Spleen (tissue), 11 donors: ENCODE measurements at regions not wholly inside any gene's neighbourhood (a gene's known extent, or its start where the extent isn't known, plus 50 kb on each side); places are given as distances from the start of the nearest gene placed in this dataset.

Experiments used
- DNase-seq: peaks from one replicate; pipeline ENCODE4 v3.0.0-alpha.2; 2020
- H3K27ac ChIP-seq, 8 donors: fragments of 200-600 bp; sonication (generic) in 7 of 8; 1 replicate in 4 of 8; 2 replicates in 4 of 8; pipeline versions ENCODE4 v1.5.0 to v1.8.0; 2016 to 2021; ENCODE audit warnings: inconsistent platforms in 4 of 8, mild to moderate bottlenecking in 4 of 8, moderate library complexity in 1 of 8
- H3K27me3 ChIP-seq, 7 donors: fragments of 200-600 bp; sonication (generic) in 6 of 7; replicated peaks in 1 of 7; 1 replicate in 4 of 7; 2 replicates in 3 of 7; pipeline versions ENCODE4 v1.5.0 to v1.8.0; 2016 to 2021; ENCODE audit warnings: inconsistent platforms in 3 of 7, mild to moderate bottlenecking in 1 of 7
- H3K36me3 ChIP-seq, 6 donors: fragments of 200-600 bp; sonication (generic) in 5 of 6; 1 replicate in 4 of 6; 2 replicates in 2 of 6; pipeline versions ENCODE4 v1.5.0 to v1.8.0; 2016 to 2021; ENCODE audit warnings: inconsistent platforms in 2 of 6
- H3K4me1 ChIP-seq, 6 donors: fragments of 200-600 bp; sonication (generic) in 5 of 6; 1 replicate in 3 of 6; 2 replicates in 3 of 6; pipeline versions ENCODE4 v1.5.0 to v1.8.0; 2016 to 2021; ENCODE audit warnings: inconsistent platforms in 3 of 6
- H3K4me3 ChIP-seq, 8 donors: fragments of 200-600 bp; sonication (generic) in 7 of 8; 1 replicate in 4 of 8; 2 replicates in 4 of 8; pipeline versions ENCODE4 v1.5.0 to v1.8.0; 2016 to 2021; ENCODE audit warnings: inconsistent platforms in 4 of 8, mild to moderate bottlenecking in 4 of 8, moderate library complexity in 2 of 8
- H3K9me3 ChIP-seq, 8 donors: fragments of 200-600 bp; sonication (generic) in 7 of 8; 1 replicate in 4 of 8; 2 replicates in 4 of 8; pipeline versions ENCODE4 v1.5.0 to v1.8.0; 2016 to 2021; ENCODE audit warnings: inconsistent platforms in 4 of 8
- POLR2A ChIP-seq, 3 donors: fragments of 450-650 bp; IDR thresholded peaks; one replicate each; pipeline ENCODE4 v1.5.1; 2017; ENCODE audit warnings: antibody characterized with exemption in 3 of 3, mild to moderate bottlenecking in 1 of 3
- POLR2AphosphoS5 ChIP-seq, 3 donors: sonication (generic); formaldehyde crosslinking; IDR thresholded peaks; one replicate each; pipeline ENCODE4 v1.5.1; 2017; ENCODE audit warnings: antibody characterized with exemption in 3 of 3
- WGBS, 5 donors: extraction: QIAGEN DNeasy Blood & Tissue Kit in 3 of 5; methylation state at CpG; one replicate each; pipeline versions ENCODE4 v1.1.5 to v1.1.7; 2013 to 2018; 5-methylcytosine and 5-hydroxymethylcytosine counted together
- intact Hi-C: fragments of 100-400 bp; cut with DNase I; formaldehyde crosslinking; loops from one replicate; pipeline ENCODE4 v1.15.0; 2023; ENCODE audit warnings: low total_unique reads
- TF ChIP-seq, protein P1 (sequence below), 11 experiments: fragments of 200-600 bp in 7 of 11; fragments of 450-650 bp in 4 of 11; sonication (generic) in 4 of 11; IDR thresholded peaks in 8 of 11; conservative IDR thresholded peaks in 3 of 11; 1 replicate in 7 of 11; 2 replicates in 4 of 11; pipeline versions ENCODE4 v1.4.0 to v1.8.0; 2016 to 2021; ENCODE audit warnings: antibody characterized with exemption in 11 of 11, inconsistent platforms in 4 of 11, mild to moderate bottlenecking in 1 of 11
- donor health status: healthy with polysubstance abuse.
- donor health status: DM: no; HTN: no; CAD: no; lungs with moderate emphysema.
- donor health status: DM: no; HTN: no; CAD: no.
- donor health status: Bipolar disorder and iron deficiency.
- donor health status: healthy.
- donor health status: DM: no; HTN: no; CAD: no.
- donor health status: DM: yes; HTN: yes; CAD: no.

DNA sequence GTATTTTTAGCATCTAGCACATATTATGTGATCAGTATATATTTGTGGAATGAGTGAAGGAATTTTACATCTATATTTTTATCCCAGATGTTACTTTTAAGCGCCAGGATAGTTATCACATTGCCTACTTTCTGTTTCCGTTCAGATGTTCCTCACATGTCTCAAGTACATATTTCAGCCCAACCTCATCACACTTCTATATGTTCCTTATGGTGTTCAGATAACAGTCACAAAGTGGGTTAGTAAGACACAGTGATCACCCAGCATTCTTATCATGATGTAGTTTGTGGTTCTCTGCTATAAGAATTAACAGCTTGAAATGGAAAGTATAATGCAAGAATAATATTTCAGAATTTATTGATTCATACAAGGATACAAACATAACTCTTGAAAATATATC is 170.0 kb upstream of the RASA1 start:
- intact Hi-C loops: no loop called here
- TF ChIP-seq POLR2A (IDR thresholded peaks at IDR 0.05) (no peak), POLR2AphosphoS5 (IDR thresholded peaks at IDR 0.05) (no peak)
- TF ChIP-seq, protein P1, sequence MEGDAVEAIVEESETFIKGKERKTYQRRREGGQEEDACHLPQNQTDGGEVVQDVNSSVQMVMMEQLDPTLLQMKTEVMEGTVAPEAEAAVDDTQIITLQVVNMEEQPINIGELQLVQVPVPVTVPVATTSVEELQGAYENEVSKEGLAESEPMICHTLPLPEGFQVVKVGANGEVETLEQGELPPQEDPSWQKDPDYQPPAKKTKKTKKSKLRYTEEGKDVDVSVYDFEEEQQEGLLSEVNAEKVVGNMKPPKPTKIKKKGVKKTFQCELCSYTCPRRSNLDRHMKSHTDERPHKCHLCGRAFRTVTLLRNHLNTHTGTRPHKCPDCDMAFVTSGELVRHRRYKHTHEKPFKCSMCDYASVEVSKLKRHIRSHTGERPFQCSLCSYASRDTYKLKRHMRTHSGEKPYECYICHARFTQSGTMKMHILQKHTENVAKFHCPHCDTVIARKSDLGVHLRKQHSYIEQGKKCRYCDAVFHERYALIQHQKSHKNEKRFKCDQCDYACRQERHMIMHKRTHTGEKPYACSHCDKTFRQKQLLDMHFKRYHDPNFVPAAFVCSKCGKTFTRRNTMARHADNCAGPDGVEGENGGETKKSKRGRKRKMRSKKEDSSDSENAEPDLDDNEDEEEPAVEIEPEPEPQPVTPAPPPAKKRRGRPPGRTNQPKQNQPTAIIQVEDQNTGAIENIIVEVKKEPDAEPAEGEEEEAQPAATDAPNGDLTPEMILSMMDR (IDR thresholded peaks at IDR 0.05 in 8 of 11, conservative IDR thresholded peaks at IDR 0.05 in 3 of 11): no peak
- no peaks in the 10 kb centered on the region for H3K9me3 ChIP-seq
- 71 to 94% (median 88%) methylated on average over 2 of the region's 2 CpGs for WGBS, 5 donors
- peaks cover under 1 to 55% (median 16%) of the 10 kb centered on the region in 6 donors for H3K4me1 ChIP-seq
- no peak overlapping the region for H3K27ac ChIP-seq
- no peaks in the 10 kb centered on the region for H3K36me3 ChIP-seq
- DNase-seq: no peak
- no peak overlapping the region for H3K4me3 ChIP-seq
- H3K27me3 ChIP-seq: no peaks in the 10 kb centered on the region

DNA sequence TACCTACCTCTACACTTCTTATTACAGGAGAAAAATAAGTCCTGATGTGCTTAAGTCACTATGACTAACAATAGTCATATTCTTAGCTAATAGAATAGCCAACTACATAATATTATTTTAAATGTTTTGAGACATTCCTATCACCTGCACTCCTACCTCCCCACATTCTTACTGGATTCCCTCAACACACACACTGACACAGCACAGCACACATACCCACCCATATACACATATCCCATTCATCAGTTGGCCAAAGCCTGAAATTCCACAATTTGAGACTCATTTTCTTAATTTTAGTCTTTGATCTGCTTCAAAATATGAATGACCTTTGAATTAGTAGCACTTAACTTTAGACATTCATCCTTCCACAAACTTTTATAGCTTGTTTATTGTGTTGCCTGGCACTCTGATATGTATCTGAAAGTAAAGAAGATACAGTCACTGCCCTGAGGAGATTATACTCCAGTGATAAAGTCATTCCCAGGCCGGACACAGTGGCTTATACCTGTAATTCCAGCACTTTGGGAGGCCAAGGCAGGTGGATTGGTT is 168.3 kb upstream of the RASA1 start:
- H3K36me3 ChIP-seq: no peaks in the 10 kb centered on the region
- no peaks in the 10 kb centered on the region for H3K27me3 ChIP-seq
- TF ChIP-seq POLR2AphosphoS5 (IDR thresholded peaks at IDR 0.05) (no peak), POLR2A (IDR thresholded peaks at IDR 0.05) (no peak)
- TF ChIP-seq, protein P1 (IDR thresholded peaks at IDR 0.05 in 8 of 11, conservative IDR thresholded peaks at IDR 0.05 in 3 of 11): no peak
- intact Hi-C loops: no loop called here
- H3K9me3 ChIP-seq: no peaks in the 10 kb centered on the region
- no peak overlapping the region for H3K4me3 ChIP-seq
- H3K27ac ChIP-seq: no peak overlapping the region
- DNase-seq: no peak
- peaks cover 9 to 63% (median 23%) of the 10 kb centered on the region in 6 donors for H3K4me1 ChIP-seq
- 86 to 95% (median 91%) methylated on average over 1 of the region's 1 CpG for WGBS, 5 donors

DNA sequence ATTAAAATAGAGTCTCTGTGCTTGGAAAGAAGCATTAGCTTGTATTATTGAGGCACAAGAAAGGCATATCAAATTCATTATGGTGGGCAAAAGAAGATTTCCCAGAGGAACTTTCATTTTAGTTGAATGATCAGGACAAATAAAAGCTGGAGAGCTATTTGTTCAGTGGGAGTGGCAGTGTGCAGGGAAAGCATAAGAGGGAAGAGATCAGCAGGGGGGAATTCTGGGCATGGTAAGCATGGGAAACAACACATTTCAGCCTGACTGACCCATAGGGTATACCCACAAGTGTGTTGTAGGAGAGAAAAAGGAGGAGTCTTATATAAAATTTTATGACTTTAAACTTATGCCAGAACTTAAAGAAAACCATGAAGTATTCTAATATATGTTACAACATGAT is 167.7 kb upstream of the RASA1 start:
- no peak for DNase-seq
- Histone ChIP-seq H3K9me3 (no peaks in the 10 kb centered on the region), H3K36me3 (no peaks in the 10 kb centered on the region), H3K27ac (no peak overlapping the region), H3K27me3 (no peaks in the 10 kb centered on the region), H3K4me1 (peaks cover 9 to 63% (median 23%) of the 10 kb centered on the region in 6 donors), H3K4me3 (no peak overlapping the region)
- intact Hi-C loops: no loop called here
- TF ChIP-seq, protein P1 (IDR thresholded peaks at IDR 0.05 in 8 of 11, conservative IDR thresholded peaks at IDR 0.05 in 3 of 11): no peak
- TF ChIP-seq POLR2AphosphoS5 (IDR thresholded peaks at IDR 0.05): no peak

DNA sequence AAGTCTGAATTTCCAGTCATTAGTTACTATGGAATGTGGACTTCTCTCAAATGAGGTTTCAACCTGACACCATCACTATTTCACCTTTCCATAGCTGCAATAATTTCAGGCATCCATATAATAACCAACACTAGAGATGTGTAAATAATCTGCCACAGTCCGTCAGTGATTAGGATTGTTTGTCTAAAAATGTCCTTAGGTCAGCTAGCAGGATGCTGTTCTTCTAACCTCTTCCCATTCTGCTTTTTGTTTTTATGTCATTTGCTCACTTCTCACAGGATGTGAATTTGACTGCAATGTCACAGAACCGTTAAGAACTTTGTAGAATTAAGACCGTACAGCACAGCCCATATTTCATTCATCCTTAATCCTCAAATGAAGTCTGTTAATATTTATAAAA is 166.4 kb upstream of the RASA1 start:
- TF ChIP-seq, protein P1 (IDR thresholded peaks at IDR 0.05 in 8 of 11, conservative IDR thresholded peaks at IDR 0.05 in 3 of 11): no peak
- no peak for TF ChIP-seq POLR2A (IDR thresholded peaks at IDR 0.05)
- Histone ChIP-seq H3K4me1 (peaks cover 7 to 54% (median 22%) of the 10 kb centered on the region in 6 donors), H3K27ac (peak overlapping the region in 2 of 8 donors; percentile 39 to 73), H3K36me3 (no peaks in the 10 kb centered on the region), H3K27me3 (no peaks in the 10 kb centered on the region), H3K4me3 (no peak overlapping the region), H3K9me3 (peaks cover 0 to 4% (median 0%) of the 10 kb centered on the region in 8 donors)
- 9 to 17% (median 11%) methylated on average over 3 of the region's 3 CpGs for WGBS, 5 donors
- intact Hi-C loops: no loop called here
- DNase-seq: no peak
